Loucy (cell line): ENCODE measurements at regions not wholly inside any gene's neighbourhood (a gene's known extent, or its start where the extent isn't known, plus 50 kb on each side); places are given as distances from the start of the nearest gene placed in this dataset.

Experiments
- EZH2phosphoT487 ChIP-seq: fragments of 200-600 bp; IDR thresholded peaks from 2 replicates; pipeline ENCODE4 v1.6.1; 2018; ENCODE audit warnings: antibody characterized with exemption, mild to moderate bottlenecking, moderate library complexity, borderline replicate concordance
- TF ChIP-seq, protein P1 (sequence below): fragments of 200-600 bp; sonication (generic); conservative IDR thresholded peaks from 2 replicates; pipeline ENCODE4 v1.5.1; 2014; ENCODE audit warnings: mild to moderate bottlenecking, antibody characterized with exemption, low read length

DNA sequence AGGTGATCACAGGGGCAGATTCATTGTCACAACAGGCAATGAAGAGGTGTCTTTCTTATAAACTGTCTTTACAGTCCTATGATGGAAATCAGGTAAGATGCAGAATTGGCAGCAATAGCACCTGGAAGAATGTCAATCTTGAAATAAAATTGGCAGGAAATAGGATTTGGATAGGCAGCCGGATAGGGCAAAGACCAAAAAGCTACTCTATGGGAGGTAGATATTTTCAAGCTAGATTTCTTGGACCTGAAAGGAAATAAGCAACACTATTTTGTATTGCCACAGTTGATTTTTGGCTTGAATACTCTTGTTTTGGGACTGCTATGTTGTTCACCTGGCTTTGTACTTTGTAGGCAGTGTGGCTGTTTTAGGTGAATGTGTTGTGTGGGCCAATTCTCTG lies 314.2 kb downstream of the SLC7A11 start:
- TF ChIP-seq, protein P1, sequence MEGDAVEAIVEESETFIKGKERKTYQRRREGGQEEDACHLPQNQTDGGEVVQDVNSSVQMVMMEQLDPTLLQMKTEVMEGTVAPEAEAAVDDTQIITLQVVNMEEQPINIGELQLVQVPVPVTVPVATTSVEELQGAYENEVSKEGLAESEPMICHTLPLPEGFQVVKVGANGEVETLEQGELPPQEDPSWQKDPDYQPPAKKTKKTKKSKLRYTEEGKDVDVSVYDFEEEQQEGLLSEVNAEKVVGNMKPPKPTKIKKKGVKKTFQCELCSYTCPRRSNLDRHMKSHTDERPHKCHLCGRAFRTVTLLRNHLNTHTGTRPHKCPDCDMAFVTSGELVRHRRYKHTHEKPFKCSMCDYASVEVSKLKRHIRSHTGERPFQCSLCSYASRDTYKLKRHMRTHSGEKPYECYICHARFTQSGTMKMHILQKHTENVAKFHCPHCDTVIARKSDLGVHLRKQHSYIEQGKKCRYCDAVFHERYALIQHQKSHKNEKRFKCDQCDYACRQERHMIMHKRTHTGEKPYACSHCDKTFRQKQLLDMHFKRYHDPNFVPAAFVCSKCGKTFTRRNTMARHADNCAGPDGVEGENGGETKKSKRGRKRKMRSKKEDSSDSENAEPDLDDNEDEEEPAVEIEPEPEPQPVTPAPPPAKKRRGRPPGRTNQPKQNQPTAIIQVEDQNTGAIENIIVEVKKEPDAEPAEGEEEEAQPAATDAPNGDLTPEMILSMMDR: no peak
- TF ChIP-seq EZH2phosphoT487: no peak
